ENCODE measurements at regions not wholly inside any gene's neighbourhood (a gene's known extent, or its start where the extent isn't known, plus 50 kb on each side); places are given as distances from the start of the nearest gene placed in this dataset.
A peak's percentile ranks its signal among the peaks of the same experiment; 100 is the strongest.
"Not testable (repeated sequence)": the region's sequence is repeated elsewhere in the genome, so short reads cannot be mapped to it uniquely, and the experiment has no call there.

DNA sequence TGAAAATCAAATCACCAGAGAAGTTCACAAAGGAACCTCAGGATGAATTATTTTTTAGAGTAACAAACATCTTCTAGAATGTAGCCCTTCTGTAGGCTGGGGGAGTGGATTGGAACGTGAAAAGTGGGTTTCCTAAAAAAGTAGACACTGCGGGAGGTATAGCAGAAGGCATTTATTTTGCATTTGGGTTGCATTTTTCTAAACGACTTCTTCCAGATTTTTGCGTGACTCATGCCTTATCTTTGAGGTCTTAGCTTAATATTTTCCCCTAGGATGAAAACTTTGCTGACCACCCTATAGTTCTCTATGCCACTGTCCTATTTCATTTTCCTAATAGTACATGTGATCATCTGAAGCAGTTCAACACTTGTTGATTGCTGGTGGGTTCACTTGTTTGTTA lies 112.7 kb upstream of the JCAD start:
- Mint-ChIP-seq H3K27ac (no peak overlapping the region), H3K4me3 (no peak overlapping the region), H3K27me3 (ENCODE audit: low read depth) (peaks cover 11% of the 10 kb centered on the region), H3K4me1 (peaks cover 8% of the 10 kb centered on the region), H3K9me3 (peaks cover 10% of the 10 kb centered on the region), H3K36me3 (ENCODE audit: low read depth) (peaks cover 3% of the 10 kb centered on the region)
- TF ChIP-seq, protein P1, sequence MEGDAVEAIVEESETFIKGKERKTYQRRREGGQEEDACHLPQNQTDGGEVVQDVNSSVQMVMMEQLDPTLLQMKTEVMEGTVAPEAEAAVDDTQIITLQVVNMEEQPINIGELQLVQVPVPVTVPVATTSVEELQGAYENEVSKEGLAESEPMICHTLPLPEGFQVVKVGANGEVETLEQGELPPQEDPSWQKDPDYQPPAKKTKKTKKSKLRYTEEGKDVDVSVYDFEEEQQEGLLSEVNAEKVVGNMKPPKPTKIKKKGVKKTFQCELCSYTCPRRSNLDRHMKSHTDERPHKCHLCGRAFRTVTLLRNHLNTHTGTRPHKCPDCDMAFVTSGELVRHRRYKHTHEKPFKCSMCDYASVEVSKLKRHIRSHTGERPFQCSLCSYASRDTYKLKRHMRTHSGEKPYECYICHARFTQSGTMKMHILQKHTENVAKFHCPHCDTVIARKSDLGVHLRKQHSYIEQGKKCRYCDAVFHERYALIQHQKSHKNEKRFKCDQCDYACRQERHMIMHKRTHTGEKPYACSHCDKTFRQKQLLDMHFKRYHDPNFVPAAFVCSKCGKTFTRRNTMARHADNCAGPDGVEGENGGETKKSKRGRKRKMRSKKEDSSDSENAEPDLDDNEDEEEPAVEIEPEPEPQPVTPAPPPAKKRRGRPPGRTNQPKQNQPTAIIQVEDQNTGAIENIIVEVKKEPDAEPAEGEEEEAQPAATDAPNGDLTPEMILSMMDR (IDR thresholded peaks at IDR 0.05; ENCODE audit: unreplicated experiment in 3 of 3): no peak

DNA sequence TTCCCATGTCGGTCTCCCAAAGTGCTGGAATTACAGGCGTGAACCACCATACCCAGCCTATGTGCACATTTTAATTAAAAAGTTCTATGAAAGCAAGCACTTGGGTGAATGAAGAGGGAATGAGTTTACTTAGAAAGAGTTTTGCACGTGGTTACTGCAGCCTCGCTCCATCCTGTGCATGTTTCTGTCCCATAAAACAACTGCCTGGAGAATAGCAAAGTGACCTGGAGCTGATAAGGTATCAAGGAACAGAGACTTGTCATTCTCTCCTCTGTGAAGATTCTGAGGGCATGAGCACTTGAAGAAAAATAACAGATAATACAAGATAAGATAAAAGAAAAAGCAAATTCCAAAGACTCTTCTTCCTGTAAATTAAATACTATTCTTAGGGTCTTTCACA lies 112.2 kb upstream of the JCAD start:
- no peak overlapping the region for H3K27ac Mint-ChIP-seq
- no peak overlapping the region for H3K4me3 Mint-ChIP-seq
- peaks cover 6% of the 10 kb centered on the region for H3K36me3 Mint-ChIP-seq (ENCODE audit: low read depth)
- H3K9me3 Mint-ChIP-seq: peaks cover 11% of the 10 kb centered on the region
- TF ChIP-seq, protein P1 (IDR thresholded peaks at IDR 0.05; ENCODE audit: unreplicated experiment in 3 of 3): no peak
- H3K4me1 Mint-ChIP-seq: peaks cover 8% of the 10 kb centered on the region
- peaks cover 11% of the 10 kb centered on the region for H3K27me3 Mint-ChIP-seq (ENCODE audit: low read depth)

DNA sequence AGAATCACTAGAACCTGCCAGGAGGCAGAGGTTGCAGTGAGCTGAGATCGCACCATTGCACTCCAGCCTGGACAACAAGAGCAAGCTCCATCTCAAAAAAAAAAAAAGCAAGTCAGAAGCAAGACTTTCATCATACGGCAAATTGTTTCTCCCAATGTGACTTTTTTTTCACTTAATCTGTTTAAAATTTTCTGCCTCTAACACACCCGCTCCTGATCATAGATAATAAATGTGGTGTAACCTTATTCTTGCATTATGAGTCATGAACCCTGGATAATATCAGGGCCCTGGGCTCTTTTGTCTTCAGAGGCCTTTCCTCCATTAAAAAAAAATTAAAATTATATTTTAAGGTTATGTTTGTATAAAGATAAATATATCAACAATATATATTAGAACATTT lies 111.4 kb upstream of the JCAD start:
- H3K36me3 Mint-ChIP-seq (ENCODE audit: low read depth): peaks cover 8% of the 10 kb centered on the region
- no peak overlapping the region for H3K27ac Mint-ChIP-seq
- H3K27me3 Mint-ChIP-seq (ENCODE audit: low read depth): peaks cover 11% of the 10 kb centered on the region
- peaks cover 8% of the 10 kb centered on the region for H3K4me1 Mint-ChIP-seq
- no peak overlapping the region for H3K4me3 Mint-ChIP-seq
- peaks cover 13% of the 10 kb centered on the region for H3K9me3 Mint-ChIP-seq
- TF ChIP-seq, protein P1 (IDR thresholded peaks at IDR 0.05; ENCODE audit: unreplicated experiment in 3 of 3): no peak

DNA sequence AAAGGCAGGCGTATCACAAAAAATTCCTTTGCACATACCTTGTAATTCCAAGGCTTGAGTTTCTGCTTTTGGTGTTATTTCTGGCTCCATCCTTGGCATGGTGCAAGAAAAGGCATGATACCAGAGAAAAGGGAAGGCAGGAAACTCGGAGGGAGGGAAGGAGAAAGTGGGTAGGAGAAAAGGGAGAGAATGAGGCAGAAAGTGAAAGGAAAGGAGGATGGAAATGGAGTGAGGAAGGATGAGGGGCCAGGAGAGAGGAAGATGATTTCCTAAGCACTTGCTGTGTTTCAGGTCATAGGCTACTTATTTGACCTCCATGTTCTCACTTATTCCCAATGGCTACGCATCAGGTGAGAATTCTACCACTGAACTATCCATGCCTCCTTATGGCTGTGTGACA lies 110.8 kb upstream of the JCAD start:
- Mint-ChIP-seq H3K4me1 (peaks cover 8% of the 10 kb centered on the region), H3K27ac (no peak overlapping the region), H3K27me3 (ENCODE audit: low read depth) (peaks cover 13% of the 10 kb centered on the region), H3K36me3 (ENCODE audit: low read depth) (peaks cover 8% of the 10 kb centered on the region), H3K4me3 (no peak overlapping the region), H3K9me3 (peaks cover 16% of the 10 kb centered on the region)
- TF ChIP-seq, protein P1 (IDR thresholded peaks at IDR 0.05; ENCODE audit: unreplicated experiment in 3 of 3): no peak

DNA sequence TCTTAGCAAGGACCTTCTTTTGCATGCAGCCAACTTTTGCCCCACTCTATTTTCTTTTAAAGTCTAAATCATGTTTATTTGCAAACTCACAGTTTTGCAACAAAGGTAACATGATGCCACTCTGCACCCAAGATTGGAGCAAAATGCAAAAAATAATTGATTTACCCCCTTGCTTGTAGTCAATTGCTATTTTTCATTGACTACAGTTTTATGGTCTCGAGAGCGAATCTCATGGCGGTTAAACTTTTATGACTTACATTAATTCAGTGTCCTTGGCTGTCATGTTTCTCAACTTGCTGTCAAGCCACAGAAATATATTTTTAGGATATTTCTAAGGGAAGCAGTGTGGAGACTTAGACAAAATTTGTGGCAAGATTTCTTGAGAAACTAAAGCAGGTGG lies 110.0 kb upstream of the JCAD start:
- Mint-ChIP-seq H3K27me3 (ENCODE audit: low read depth) (peaks cover 16% of the 10 kb centered on the region), H3K27ac (peak overlapping the region in 2 of 3 experiments; percentile 29 to 62), H3K4me3 (peak overlapping the region in 2 of 3 experiments; percentile 7 to 16), H3K9me3 (peaks cover 16% of the 10 kb centered on the region), H3K4me1 (peaks cover 8% of the 10 kb centered on the region), H3K36me3 (ENCODE audit: low read depth) (peaks cover 8% of the 10 kb centered on the region)
- TF ChIP-seq, protein P1 (IDR thresholded peaks at IDR 0.05; ENCODE audit: unreplicated experiment in 3 of 3): no peak

DNA sequence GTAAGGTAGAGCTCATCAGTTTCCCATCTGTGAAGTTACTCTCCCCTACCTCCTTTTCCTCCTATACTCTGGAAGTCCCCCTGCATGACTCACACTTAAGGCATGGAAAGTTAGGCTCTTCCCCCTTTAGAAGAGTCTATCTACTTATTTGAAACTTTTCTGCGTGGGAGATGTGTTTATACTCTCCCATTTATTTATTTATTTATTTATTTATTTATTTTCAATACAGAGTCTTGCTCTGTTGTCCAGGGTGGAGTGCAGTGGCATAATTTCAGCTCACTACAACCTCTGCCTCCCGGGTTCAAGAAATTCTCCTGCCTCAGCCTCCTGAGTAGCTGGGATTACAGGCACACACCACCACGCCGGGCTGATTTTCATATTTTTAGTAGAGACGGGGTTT lies 107.5 kb upstream of the JCAD start:
- Mint-ChIP-seq H3K4me1 (peaks cover 8% of the 10 kb centered on the region), H3K27ac (no peak overlapping the region), H3K9me3 (peaks cover 16% of the 10 kb centered on the region), H3K36me3 (ENCODE audit: low read depth) (peaks cover 8% of the 10 kb centered on the region), H3K4me3 (no peak overlapping the region), H3K27me3 (ENCODE audit: low read depth) (peaks cover 15% of the 10 kb centered on the region)
- TF ChIP-seq, protein P1 (IDR thresholded peaks at IDR 0.05; ENCODE audit: unreplicated experiment in 3 of 3): no peak

DNA sequence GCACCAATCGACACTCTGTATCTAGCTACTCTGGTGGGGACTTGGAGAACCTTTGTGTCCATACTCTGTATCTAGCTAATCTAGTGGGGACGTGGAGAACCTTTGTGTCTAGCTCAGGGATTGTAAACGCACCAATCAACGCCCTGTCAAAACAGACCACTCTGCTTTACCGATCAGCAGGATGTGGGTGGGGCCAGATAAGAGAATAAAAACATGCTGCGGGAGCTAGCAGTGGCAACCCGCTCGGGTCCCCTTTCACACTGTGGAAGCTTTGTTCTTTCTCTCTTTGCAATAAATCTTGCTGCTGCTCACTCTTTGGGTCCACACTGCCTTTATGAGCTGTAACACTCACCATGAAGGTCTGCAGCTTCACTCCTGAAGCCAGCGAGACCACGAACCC lies 104.0 kb upstream of the JCAD start:
- not testable (repeated sequence) for H3K4me3 Mint-ChIP-seq; H3K4me1 Mint-ChIP-seq; H3K36me3 Mint-ChIP-seq (ENCODE audit: low read depth)
- H3K27ac Mint-ChIP-seq: peak overlapping the region in 1 of 3 experiments; percentile 44
- H3K9me3 Mint-ChIP-seq: peaks cover 17% of the 10 kb centered on the region
- peaks cover 15% of the 10 kb centered on the region for H3K27me3 Mint-ChIP-seq (ENCODE audit: low read depth)

DNA sequence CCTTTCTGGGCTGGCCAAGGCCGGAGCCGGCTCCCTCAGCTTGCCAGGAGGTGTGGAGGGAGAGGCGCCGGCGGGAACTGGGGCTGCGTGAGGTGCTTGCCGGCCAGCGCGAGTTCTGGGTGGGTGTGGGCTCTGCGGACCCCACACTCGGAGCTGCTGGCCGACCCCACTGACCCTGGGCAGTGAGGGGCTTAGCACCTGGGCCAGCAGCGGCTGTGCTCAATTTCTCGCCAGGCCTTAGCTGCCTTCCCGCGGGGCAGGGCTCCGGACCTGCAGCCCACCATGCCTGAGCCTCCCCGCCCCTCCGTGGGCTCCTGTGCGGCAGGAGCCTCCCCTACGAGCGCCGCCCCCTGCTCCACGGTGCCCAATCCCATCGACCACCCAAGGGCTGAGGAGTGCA lies 103.4 kb upstream of the JCAD start:
- H3K27me3 Mint-ChIP-seq (ENCODE audit: low read depth): peaks cover 15% of the 10 kb centered on the region
- not testable (repeated sequence) for H3K4me1 Mint-ChIP-seq; H3K36me3 Mint-ChIP-seq (ENCODE audit: low read depth); H3K4me3 Mint-ChIP-seq; H3K27ac Mint-ChIP-seq
- H3K9me3 Mint-ChIP-seq: peaks cover 17% of the 10 kb centered on the region

All from nephron (organoid).